Upper lobe of left lung (tissue), 6 donors: ENCODE measurements at regions not wholly inside any gene's neighbourhood (a gene's known extent, or its start where the extent isn't known, plus 50 kb on each side); places are given as distances from the start of the nearest gene placed in this dataset.
"Not testable (repeated sequence)": the region's sequence is repeated elsewhere in the genome, so short reads cannot be mapped to it uniquely, and the experiment has no call there.

ENCODE experiments used
- ATAC-seq, 2 donors: fragments of 200-7000 bp; cut with Tn5 transposase; one replicate each; pipeline ENCODE4 v1.9.1; 2022; ENCODE audit warnings: mild to moderate bottlenecking in 2 of 2, moderate library complexity in 2 of 2; ENCODE audit not compliant: low FRiP score in 2 of 2
- DNase-seq, 2 donors: peaks; one replicate each; pipeline ENCODE4 v3.0.0-alpha.2; 2019 to 2020
- H3K27ac ChIP-seq, 4 donors: fragments of 200-600 bp; sonication (generic); one replicate each; pipeline ENCODE4 v1.5.1; 2016 to 2019
- H3K27me3 ChIP-seq, 4 donors: fragments of 200-600 bp; sonication (generic); one replicate each; pipeline ENCODE4 v1.5.1; 2017 to 2019
- H3K36me3 ChIP-seq, 4 donors: fragments of 200-600 bp; sonication (generic); one replicate each; pipeline ENCODE4 v1.5.1; 2016 to 2019
- H3K4me1 ChIP-seq, 4 donors: fragments of 200-600 bp; sonication (generic); one replicate each; pipeline ENCODE4 v1.5.1; 2018 to 2019
- H3K4me3 ChIP-seq, 4 donors: fragments of 200-600 bp; sonication (generic); one replicate each; pipeline ENCODE4 v1.5.1; 2017 to 2019; ENCODE audit warnings: mild to moderate bottlenecking in 2 of 4, moderate library complexity in 1 of 4
- H3K9me3 ChIP-seq, 4 donors: fragments of 200-600 bp; sonication (generic); one replicate each; pipeline ENCODE4 v1.5.1; 2018 to 2019
- EP300 ChIP-seq, 4 donors: sonication (generic); formaldehyde crosslinking; IDR thresholded peaks; one replicate each; pipeline ENCODE4 v1.5.1; 2017; ENCODE audit warnings: antibody characterized with exemption in 4 of 4, control low read depth in 2 of 4
- POLR2A ChIP-seq, 4 donors: fragments of 450-650 bp; IDR thresholded peaks; one replicate each; pipeline ENCODE4 v1.5.1; 2016 to 2017; ENCODE audit warnings: antibody characterized with exemption in 4 of 4, mild to moderate bottlenecking in 2 of 4
- POLR2AphosphoS5 ChIP-seq, 2 donors: sonication (generic); formaldehyde crosslinking; IDR thresholded peaks; one replicate each; pipeline ENCODE4 v1.5.1; 2017; ENCODE audit warnings: antibody characterized with exemption in 2 of 2
- WGBS, 2 donors: methylation state at CpG; one replicate each; pipeline ENCODE4 v1.1.5; 2017 to 2018; 5-methylcytosine and 5-hydroxymethylcytosine counted together
- TF ChIP-seq, protein P1 (sequence below), 6 experiments: fragments of 450-650 bp in 4 of 6; fragments of 200-600 bp in 2 of 6; sonication (generic) in 2 of 6; IDR thresholded peaks; one replicate each; pipeline ENCODE4 v1.5.1; 2016 to 2019; ENCODE audit warnings: antibody characterized with exemption in 6 of 6
- donor health status: DM: no; HTN: no; CAD: no; lungs with moderate emphysema.
- donor health status: DM: no; HTN: yes; CAD: no; lungs with severe emphysema.

DNA sequence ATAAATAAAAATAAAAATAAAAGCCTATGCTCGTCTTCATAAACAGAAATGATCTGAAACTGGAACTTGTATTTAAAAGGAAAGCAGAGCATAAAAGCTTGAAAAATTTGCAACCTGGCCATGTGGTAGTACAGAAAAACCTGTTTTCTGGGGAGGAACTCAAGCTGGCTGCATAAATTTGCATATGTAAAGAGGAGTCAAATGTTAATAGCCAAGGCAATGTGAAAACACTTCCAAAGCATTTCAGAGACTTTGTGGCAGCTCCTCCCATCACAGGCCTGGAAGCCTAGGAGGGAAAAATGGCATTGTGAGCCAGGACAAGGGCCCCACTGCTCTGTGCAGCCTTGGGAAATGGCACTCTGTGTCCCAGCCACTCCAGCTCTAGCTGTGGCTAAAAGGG lies 727.9 kb upstream of the DIAPH2 start:
- DNase-seq, result no peak
- ATAC-seq, result no peak
- H3K9me3 ChIP-seq, result peaks cover 0 to 3% (median 0%) of the 10 kb centered on the region in 4 donors
- no peak overlapping the region for H3K4me3 ChIP-seq
- no peaks in the 10 kb centered on the region for H3K36me3 ChIP-seq
- no peaks in the 10 kb centered on the region for H3K27me3 ChIP-seq
- WGBS, 2 donors, result 83 to 90% methylated on average over 1 of the region's 1 CpG
- no peaks in the 10 kb centered on the region for H3K4me1 ChIP-seq
- no peak for TF ChIP-seq POLR2AphosphoS5 (IDR thresholded peaks at IDR 0.05)
- no peak for TF ChIP-seq POLR2A (IDR thresholded peaks at IDR 0.05)
- TF ChIP-seq, protein P1, sequence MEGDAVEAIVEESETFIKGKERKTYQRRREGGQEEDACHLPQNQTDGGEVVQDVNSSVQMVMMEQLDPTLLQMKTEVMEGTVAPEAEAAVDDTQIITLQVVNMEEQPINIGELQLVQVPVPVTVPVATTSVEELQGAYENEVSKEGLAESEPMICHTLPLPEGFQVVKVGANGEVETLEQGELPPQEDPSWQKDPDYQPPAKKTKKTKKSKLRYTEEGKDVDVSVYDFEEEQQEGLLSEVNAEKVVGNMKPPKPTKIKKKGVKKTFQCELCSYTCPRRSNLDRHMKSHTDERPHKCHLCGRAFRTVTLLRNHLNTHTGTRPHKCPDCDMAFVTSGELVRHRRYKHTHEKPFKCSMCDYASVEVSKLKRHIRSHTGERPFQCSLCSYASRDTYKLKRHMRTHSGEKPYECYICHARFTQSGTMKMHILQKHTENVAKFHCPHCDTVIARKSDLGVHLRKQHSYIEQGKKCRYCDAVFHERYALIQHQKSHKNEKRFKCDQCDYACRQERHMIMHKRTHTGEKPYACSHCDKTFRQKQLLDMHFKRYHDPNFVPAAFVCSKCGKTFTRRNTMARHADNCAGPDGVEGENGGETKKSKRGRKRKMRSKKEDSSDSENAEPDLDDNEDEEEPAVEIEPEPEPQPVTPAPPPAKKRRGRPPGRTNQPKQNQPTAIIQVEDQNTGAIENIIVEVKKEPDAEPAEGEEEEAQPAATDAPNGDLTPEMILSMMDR (IDR thresholded peaks at IDR 0.05), result no peak
- TF ChIP-seq EP300 (IDR thresholded peaks at IDR 0.05), result no peak
- H3K27ac ChIP-seq, result no peak overlapping the region

- 83 to 86% methylated on average over 9 of the region's 9 CpGs for WGBS, 2 donors
- not testable (repeated sequence) for DNase-seq
These were observed 711.1 kb upstream of the DIAPH2 start for GRCh38 chrX:95973456-95974095.

DNA sequence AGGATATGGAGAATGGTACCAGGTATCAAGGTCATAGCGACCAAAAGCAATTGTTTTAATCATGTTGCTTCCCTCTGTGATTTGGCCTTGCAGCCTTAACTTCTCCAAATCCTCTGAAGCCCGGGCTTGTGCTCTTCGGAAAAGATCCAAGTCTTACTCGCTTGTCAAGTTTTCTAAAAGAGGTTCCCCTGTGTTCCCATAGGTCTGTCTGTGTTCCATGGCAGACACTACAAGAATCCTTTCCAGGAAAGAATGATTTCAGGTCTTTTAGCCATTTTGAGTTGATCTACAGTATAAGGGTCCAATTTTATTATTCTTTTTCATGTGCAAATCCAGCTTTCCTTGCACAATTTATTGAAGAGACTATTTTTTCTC lies 710.6 kb upstream of the DIAPH2 start:
- no peaks in the 10 kb centered on the region for H3K27me3 ChIP-seq
- no peak for ATAC-seq
- no peak for DNase-seq
- no peaks in the 10 kb centered on the region for H3K9me3 ChIP-seq
- no peaks in the 10 kb centered on the region for H3K36me3 ChIP-seq
- H3K4me3 ChIP-seq, result no peak overlapping the region
- WGBS, 2 donors, result 79 to 81% methylated on average over 4 of the region's 4 CpGs
- no peaks in the 10 kb centered on the region for H3K4me1 ChIP-seq
- H3K27ac ChIP-seq, result no peak overlapping the region
- TF ChIP-seq POLR2A (IDR thresholded peaks at IDR 0.05) (no peak), POLR2AphosphoS5 (IDR thresholded peaks at IDR 0.05) (no peak), EP300 (IDR thresholded peaks at IDR 0.05) (no peak)
- TF ChIP-seq, protein P1 (IDR thresholded peaks at IDR 0.05), result no peak

More at GRCh38 chrX:95973456-95974095, 711.1 kb upstream of the DIAPH2 start:
- H3K4me3 ChIP-seq, H3K9me3 ChIP-seq, H3K36me3 ChIP-seq, H3K27ac ChIP-seq, H3K4me1 ChIP-seq, H3K27me3 ChIP-seq, ATAC-seq: not testable (repeated sequence)

GRCh38 chrX:95974890-95975289 lies 709.8 kb upstream of the DIAPH2 start:
- H3K36me3 ChIP-seq, result no peaks in the 10 kb centered on the region
- H3K27me3 ChIP-seq, result no peaks in the 10 kb centered on the region
- H3K4me1 ChIP-seq, result no peaks in the 10 kb centered on the region
- TF ChIP-seq POLR2AphosphoS5 (IDR thresholded peaks at IDR 0.05), result no peak
- TF ChIP-seq EP300 (IDR thresholded peaks at IDR 0.05), result no peak
- H3K27ac ChIP-seq, result no peak overlapping the region
- no peaks in the 10 kb centered on the region for H3K9me3 ChIP-seq
- DNase-seq (no peak), ATAC-seq (no peak)
- no peak overlapping the region for H3K4me3 ChIP-seq
- whole genome bisulfite sequencing, 2 donors, result 74% methylated on average over 5 of the region's 5 CpGs; no CpG with 5 or more reads in 1 of the 2 donors

DNA sequence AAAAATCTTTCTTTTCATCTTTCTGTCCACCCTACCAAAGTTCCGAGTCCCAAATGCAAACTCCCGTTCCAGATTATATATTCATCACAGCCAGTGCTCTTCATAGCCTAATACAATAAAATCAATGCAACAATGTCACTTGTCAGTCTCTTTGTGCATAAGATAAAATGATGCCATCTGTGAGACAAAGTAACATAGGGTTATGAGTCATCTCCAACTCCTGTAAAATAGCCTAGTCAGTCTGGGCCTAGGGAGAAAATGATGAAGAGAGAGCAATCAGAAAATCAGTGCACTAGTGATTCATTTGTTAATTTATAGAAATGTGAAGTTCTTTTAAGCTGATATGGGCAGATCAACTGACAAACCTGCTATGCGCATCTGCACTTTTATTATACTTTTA lies 689.1 kb upstream of the DIAPH2 start:
- ATAC-seq (no peak), DNase-seq (no peak)
- no peaks in the 10 kb centered on the region for H3K9me3 ChIP-seq
- H3K27me3 ChIP-seq, result no peaks in the 10 kb centered on the region
- no peak overlapping the region for H3K27ac ChIP-seq
- H3K36me3 ChIP-seq, result no peaks in the 10 kb centered on the region
- no peaks in the 10 kb centered on the region for H3K4me1 ChIP-seq
- TF ChIP-seq EP300 (IDR thresholded peaks at IDR 0.05) (no peak), POLR2A (IDR thresholded peaks at IDR 0.05) (no peak), POLR2AphosphoS5 (IDR thresholded peaks at IDR 0.05) (no peak)
- TF ChIP-seq, protein P1 (IDR thresholded peaks at IDR 0.05), result no peak
- 90 to 95% methylated on average over 3 of the region's 3 CpGs for WGBS, 2 donors
- no peak overlapping the region for H3K4me3 ChIP-seq

DNA sequence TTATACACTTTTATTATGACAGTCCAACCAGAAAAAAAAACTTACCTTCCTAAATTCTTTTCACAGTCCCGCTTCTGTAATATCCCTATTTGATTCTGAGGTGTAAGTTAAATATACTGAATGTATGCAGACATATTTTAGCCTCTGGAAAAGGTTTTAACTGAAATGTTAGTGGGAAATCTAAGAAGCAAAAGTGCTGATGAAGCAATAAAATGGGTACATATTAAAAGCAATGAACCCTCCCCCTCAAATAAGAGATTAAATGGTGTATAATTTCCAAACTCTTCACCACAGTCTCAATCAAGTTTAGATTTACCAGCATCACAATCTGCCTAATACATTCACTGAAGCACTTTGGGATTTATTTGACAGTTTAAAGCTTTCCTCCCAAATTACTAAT lies 688.3 kb upstream of the DIAPH2 start:
- 63 to 94% methylated on average over 1 of the region's 1 CpG for WGBS, 2 donors
- H3K4me3 ChIP-seq, result no peak overlapping the region
- no peak overlapping the region for H3K27ac ChIP-seq
- no peak for DNase-seq
- no peaks in the 10 kb centered on the region for H3K4me1 ChIP-seq
- H3K36me3 ChIP-seq, result no peaks in the 10 kb centered on the region
- ATAC-seq, result no peak
- no peaks in the 10 kb centered on the region for H3K27me3 ChIP-seq
- H3K9me3 ChIP-seq, result no peaks in the 10 kb centered on the region
- TF ChIP-seq EP300 (IDR thresholded peaks at IDR 0.05), result no peak
